ENCODE measurements at regions not wholly inside any gene's neighbourhood (a gene's known extent, or its start where the extent isn't known, plus 50 kb on each side); places are given as distances from the start of the nearest gene placed in this dataset.

DNA sequence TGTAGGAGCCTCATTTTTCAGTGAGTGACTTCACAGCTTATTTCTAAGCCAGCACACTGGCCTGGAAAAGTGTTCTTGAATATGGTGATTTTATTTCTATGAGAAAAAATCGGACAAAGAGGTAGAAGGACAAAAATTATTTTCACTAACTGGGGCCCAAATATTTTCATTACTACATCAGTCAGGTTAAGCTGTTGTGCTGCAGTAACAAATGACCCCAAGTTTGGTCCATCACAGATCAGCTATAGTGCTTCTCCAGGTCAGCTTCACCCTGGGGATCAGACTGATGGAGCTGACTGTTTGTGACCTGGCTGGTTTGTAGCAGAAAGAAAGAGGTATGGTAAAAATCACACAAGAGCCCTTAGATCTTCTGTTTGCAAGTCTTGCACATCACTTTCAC, 97.9 kb upstream of the STT3B start:
- TF ChIP-seq POLR2A (IDR thresholded peaks at IDR 0.05; ENCODE audit: low read depth, low read length) (no peak), POLR2AphosphoS5 (IDR thresholded peaks at IDR 0.05; ENCODE audit: insufficient read depth, low read depth, low read length) (no peak), MAX (IDR thresholded peaks at IDR 0.05; ENCODE audit: insufficient read depth, insufficient read length) (no peak), EZH2 (IDR thresholded peaks at IDR 0.05; ENCODE audit: borderline replicate concordance, low read depth, low read length, severe bottlenecking) (no peak), CTCF (IDR thresholded peaks at IDR 0.05; ENCODE audit: extremely low read depth in 1 of 2, insufficient read depth in 1 of 2, low read depth in 1 of 2, low read length in 2 of 2) (no peak), FOS (IDR thresholded peaks at IDR 0.05; ENCODE audit: borderline replicate concordance, insufficient read depth, low read length) (no peak)

Measured in endothelial cell of umbilical vein (primary cell).